ENCODE measurements at regions not wholly inside any gene's neighbourhood (a gene's known extent, or its start where the extent isn't known, plus 50 kb on each side); places are given as distances from the start of the nearest gene placed in this dataset.

- Histone ChIP-seq H3K9me3 (no peaks in the 10 kb centered on the region), H3K4me3 (replicated peaks in 1 of 3) (no peak overlapping the region), H3K4me1 (no peaks in the 10 kb centered on the region), H3K27me3 (no peaks in the 10 kb centered on the region), H3K27ac (no peak overlapping the region), H3K36me3 (no peaks in the 10 kb centered on the region)
- TF ChIP-seq POLR2A (IDR thresholded peaks at IDR 0.05) (no peak), CTCF (IDR thresholded peaks at IDR 0.05) (no peak)
- WGBS, 2 donors = 91 to 100% methylated on average over 1 to 4 of the region's 5 CpGs
- intact Hi-C loops (cut with DNase I) = no loop called here
- DNase-seq = no peak
Measured at GRCh38 chr1:2935184-2935583, 86.1 kb upstream of the ACTRT2 start.

DNA sequence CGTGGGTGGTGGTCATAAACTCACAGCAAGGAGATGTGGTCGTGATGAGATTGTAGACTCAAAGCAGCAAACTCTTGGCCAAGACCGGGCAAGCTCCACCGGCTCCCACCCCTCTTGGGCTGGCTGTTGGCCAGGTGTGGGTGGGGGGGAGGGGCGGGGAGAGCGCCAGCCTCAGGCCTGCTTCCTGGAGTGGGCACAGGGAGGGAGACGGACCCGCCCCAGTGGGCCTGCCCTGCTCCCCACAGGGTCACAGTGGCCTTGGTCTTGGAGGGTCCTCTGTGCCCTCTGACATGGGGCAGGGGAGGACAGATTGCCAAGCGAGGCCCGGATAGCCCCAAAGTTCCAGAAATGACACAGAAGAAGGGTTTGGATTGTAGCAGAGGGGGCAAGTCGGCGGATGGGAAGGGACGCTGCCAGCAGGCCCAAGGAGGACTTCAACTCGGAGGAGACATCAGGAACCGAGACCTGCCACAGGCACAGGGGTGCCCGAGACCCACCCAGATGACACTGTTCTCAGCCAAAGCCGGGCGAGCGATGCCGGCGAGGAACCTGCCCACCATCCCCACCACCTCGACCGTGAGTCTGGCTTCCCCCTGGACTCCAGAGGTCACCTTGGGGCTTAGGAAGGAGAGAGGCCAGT lies 85.4 kb upstream of the ACTRT2 start:
- no peak for DNase-seq
- 83 to 86% methylated on average over 17 to 20 of the region's 23 CpGs for WGBS, 2 donors

DNA sequence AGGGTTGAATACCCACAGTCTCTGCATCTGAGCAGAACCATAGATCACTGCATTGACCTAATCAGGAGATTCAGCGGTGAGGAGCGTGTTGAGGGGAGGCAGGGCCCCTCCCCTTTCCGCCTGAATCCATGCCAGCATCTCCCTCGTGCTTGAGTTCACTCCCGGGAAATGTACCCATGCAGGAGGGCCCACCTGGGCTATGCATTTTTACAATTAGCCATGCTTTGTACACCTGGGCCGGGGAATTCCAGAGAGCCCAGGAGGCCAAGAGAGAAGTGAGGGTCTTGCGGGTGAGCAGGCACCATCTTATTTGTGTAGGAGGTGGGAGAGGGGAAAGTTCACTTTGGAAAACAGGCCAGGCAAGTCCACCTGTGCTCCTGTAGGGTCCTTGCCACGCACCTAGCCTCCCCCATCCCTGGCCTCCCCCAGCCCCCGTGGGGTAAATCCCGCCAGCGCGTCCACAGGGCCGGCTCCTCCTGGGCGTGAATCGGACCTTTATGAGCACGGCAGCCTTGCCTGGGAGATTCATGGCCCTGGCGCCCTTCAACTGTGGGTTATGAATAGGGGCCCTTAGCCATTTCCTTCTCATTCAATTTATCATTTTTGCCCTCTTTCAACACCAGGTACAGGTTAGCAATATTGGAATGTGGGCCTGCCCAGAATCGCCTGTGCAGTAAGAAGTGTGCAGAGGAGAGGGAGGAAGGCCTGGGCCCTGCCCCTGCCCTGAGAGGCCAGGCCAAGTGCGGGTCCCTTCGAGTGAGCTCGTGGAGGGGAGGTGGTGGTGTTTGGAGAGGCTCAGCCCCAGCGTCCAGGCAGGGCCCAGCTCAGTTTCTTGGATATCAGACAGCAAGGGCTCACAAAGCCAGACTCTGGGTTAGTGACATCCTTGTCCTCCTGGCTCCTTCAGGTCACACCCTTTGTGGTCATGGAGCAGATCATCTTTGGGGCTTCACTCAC lies 84.4 kb upstream of the ACTRT2 start:
- H3K4me1 ChIP-seq = no peaks in the 10 kb centered on the region
- peak; percentile 36 to 50 for DNase-seq
- WGBS, 2 donors = 68 to 73% methylated on average over 22 of the region's 22 CpGs
- no peaks in the 10 kb centered on the region for H3K36me3 ChIP-seq
- H3K27ac ChIP-seq = no peak overlapping the region
- no peak overlapping the region for H3K4me3 ChIP-seq (replicated peaks in 1 of 3)
- intact Hi-C loops (cut with DNase I) = no loop called here
- H3K9me3 ChIP-seq = no peaks in the 10 kb centered on the region
- no peaks in the 10 kb centered on the region for H3K27me3 ChIP-seq
- no peak for TF ChIP-seq CTCF (IDR thresholded peaks at IDR 0.05)
- TF ChIP-seq POLR2A (IDR thresholded peaks at IDR 0.05) = no peak

More for the DNA sequence above, 85.4 kb upstream of the ACTRT2 start:
- no peak overlapping the region for H3K4me3 ChIP-seq (replicated peaks in 1 of 3)
- H3K36me3 ChIP-seq = no peaks in the 10 kb centered on the region
- H3K4me1 ChIP-seq = no peaks in the 10 kb centered on the region
- no peak for TF ChIP-seq POLR2A (IDR thresholded peaks at IDR 0.05)
- TF ChIP-seq CTCF (IDR thresholded peaks at IDR 0.05) = no peak
- no peaks in the 10 kb centered on the region for H3K27me3 ChIP-seq
- no peak overlapping the region for H3K27ac ChIP-seq
- intact Hi-C loops (cut with DNase I) = no loop called here
- H3K9me3 ChIP-seq = no peaks in the 10 kb centered on the region

GRCh38 chr1:2937805-2938204 lies 83.5 kb upstream of the ACTRT2 start:
- Histone ChIP-seq H3K4me3 (replicated peaks in 1 of 3) (no peak overlapping the region), H3K4me1 (no peaks in the 10 kb centered on the region), H3K27ac (no peak overlapping the region), H3K9me3 (no peaks in the 10 kb centered on the region), H3K27me3 (no peaks in the 10 kb centered on the region), H3K36me3 (no peaks in the 10 kb centered on the region)
- intact Hi-C loops (cut with DNase I) = no loop called here
- 80 to 95% methylated on average over 1 of the region's 1 CpG for WGBS, 2 donors
- no peak for DNase-seq
- TF ChIP-seq POLR2A (IDR thresholded peaks at IDR 0.05) (no peak), CTCF (IDR thresholded peaks at IDR 0.05) (no peak)

DNA sequence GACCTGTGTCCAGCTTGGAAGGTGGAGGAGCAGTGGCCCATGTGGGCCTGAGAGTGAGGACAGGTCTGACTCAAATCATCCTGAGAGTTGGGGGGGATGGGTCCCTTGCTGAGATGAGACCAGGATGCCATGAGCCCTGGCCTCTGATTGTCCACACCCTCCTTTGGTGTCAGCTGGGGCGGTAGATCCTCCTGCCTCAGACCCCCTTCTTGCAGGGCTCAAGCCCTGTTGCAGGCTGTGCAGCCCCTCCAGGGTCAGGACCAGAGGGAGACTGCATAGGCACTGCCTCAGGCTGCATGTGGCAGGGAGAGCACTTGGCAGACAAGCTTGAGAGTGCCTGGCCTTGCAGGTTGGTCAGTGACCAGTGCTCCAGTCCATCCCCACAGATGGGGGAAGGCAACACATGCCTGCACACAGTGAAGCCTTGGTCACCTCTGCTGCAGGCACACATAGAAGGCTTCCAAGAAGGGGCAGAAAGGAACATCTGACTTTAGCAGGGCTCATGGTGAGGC lies 82.2 kb upstream of the ACTRT2 start:
- WGBS, 2 donors = 100% methylated on average over 1 of the region's 1 CpG
- Histone ChIP-seq H3K36me3 (no peaks in the 10 kb centered on the region), H3K27ac (no peak overlapping the region), H3K27me3 (no peaks in the 10 kb centered on the region), H3K9me3 (no peaks in the 10 kb centered on the region), H3K4me3 (replicated peaks in 1 of 3) (no peak overlapping the region), H3K4me1 (no peaks in the 10 kb centered on the region)
- no peak for DNase-seq
- TF ChIP-seq CTCF (IDR thresholded peaks at IDR 0.05) = no peak
- TF ChIP-seq POLR2A (IDR thresholded peaks at IDR 0.05) = no peak
- intact Hi-C loops (cut with DNase I) = no loop called here
